ENCODE measurements at regions not wholly inside any gene's neighbourhood (a gene's known extent, or its start where the extent isn't known, plus 50 kb on each side); places are given as distances from the start of the nearest gene placed in this dataset.

- no peak for TF ChIP-seq ETS1 (CRISPR knock-in tag; IDR thresholded peaks at IDR 0.05)
- TF ChIP-seq LCORL (IDR thresholded peaks at IDR 0.05) = peak; percentile 81; the same call in 1 of the 2 replicates
- TF ChIP-seq LCORL (CRISPR knock-in tag; IDR thresholded peaks at IDR 0.05) = no peak
- TF ChIP-seq USF2 (IDR thresholded peaks at IDR 0.05; ENCODE audit: low read depth, low read length) = peak; percentile 88
- TF ChIP-seq USF2 (CRISPR knock-in tag; IDR thresholded peaks at IDR 0.05; ENCODE audit: borderline replicate concordance) = no peak
- peak; percentile 47; the same call in 1 of the 2 replicates for TF ChIP-seq ATF7 (IDR thresholded peaks at IDR 0.05)
- no peak for TF ChIP-seq ATF7 (CRISPR knock-in tag; IDR thresholded peaks at IDR 0.05)
- TF ChIP-seq PHB2 (IDR thresholded peaks at IDR 0.05; ENCODE audit: partially characterized antibody) = peak; percentile 95
- TF ChIP-seq ZNF550 (CRISPR knock-in tag; IDR thresholded peaks at IDR 0.05; ENCODE audit: borderline replicate concordance) = 0 out of 2 replicates have a peak, but pooled peaks have one; percentile 27
- TF ChIP-seq POLR2G (IDR thresholded peaks at IDR 0.05; ENCODE audit: low read depth, low read length) = no peak
- TF ChIP-seq MNT (IDR thresholded peaks at IDR 0.05) = peak; percentile 98
- no peak for TF ChIP-seq SMARCC2 (IDR thresholded peaks at IDR 0.05)
- TF ChIP-seq FIP1L1 (IDR thresholded peaks at IDR 0.05; ENCODE audit: borderline replicate concordance, insufficient read depth, low read depth, low read length) = no peak
- TF ChIP-seq BHLHE40 (IDR thresholded peaks at IDR 0.05; ENCODE audit: low read length) = peak; percentile 75
- peak; percentile 56; the same call in 1 of the 2 replicates for TF ChIP-seq TBX3 (IDR thresholded peaks at IDR 0.05; ENCODE audit: borderline replicate concordance)
- peak; percentile 54; the same call in 1 of the 2 replicates for TF ChIP-seq FOXA1 (IDR thresholded peaks at IDR 0.05)
- TF ChIP-seq FOXA1 (CRISPR knock-in tag; IDR thresholded peaks at IDR 0.05) = no peak
- TF ChIP-seq ZNF282 (IDR thresholded peaks at IDR 0.05; ENCODE audit: partially characterized antibody) = peak; percentile 97
- TF ChIP-seq ZNF34 (CRISPR knock-in tag; IDR thresholded peaks at IDR 0.05; ENCODE audit: borderline replicate concordance) = no peak
- peak; percentile 51; the same call in 1 of the 2 replicates for TF ChIP-seq FOXP1 (IDR thresholded peaks at IDR 0.05)
- no peak for TF ChIP-seq FOXP1 (CRISPR knock-in tag; IDR thresholded peaks at IDR 0.05)
- TF ChIP-seq ZFP82 (CRISPR knock-in tag; IDR thresholded peaks at IDR 0.05; ENCODE audit: borderline replicate concordance) = no peak
These were observed 57.4 kb upstream of the SLCO4A1 start (continued) for GRCh38 chr20:62584671-62585460.

Data from HepG2 (cell line).